ENCODE measurements at regions not wholly inside any gene's neighbourhood (a gene's known extent, or its start where the extent isn't known, plus 50 kb on each side); places are given as distances from the start of the nearest gene placed in this dataset.
"Not testable (repeated sequence)": the region's sequence is repeated elsewhere in the genome, so short reads cannot be mapped to it uniquely, and the experiment has no call there.

DNA sequence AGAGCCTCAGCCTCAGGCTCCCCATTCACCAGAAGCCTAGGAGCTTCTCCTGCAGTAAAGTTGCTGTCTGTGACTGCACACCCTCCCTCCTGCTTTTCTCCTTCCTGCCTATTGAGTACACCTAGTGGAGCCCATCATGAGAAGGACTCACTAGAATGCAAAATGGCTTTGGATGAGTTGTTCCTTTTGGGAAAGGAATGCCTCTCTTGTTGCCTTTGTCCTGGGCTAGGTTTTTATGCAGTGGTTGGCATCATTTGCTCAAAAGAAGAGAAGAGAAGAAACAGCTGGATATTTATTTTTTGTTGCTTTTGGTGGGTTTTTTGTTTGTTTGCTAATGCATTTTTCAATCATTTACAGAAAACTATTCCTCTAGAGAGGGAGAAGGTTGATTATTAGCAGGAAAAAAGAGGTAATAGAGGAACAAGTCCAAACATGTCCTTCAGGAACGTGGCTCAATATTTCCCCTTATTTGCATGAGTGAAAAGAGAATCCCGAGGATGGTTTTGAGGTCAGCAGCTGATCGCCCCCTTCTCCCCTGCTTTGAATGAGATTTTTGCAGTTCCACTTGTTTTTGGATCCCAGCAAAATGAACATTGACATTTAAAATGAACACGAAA, 369.9 kb upstream of the NRP1 start:
- no peak for DNase-seq (ENCODE audit: low spot score)

GRCh38 chr10:33703501-33704213, 369.2 kb upstream of the NRP1 start:
- DNase-seq (ENCODE audit: low spot score): no peak

- no peak for DNase-seq (ENCODE audit: low spot score)
Measured at GRCh38 chr10:33698033-33698432, 363.6 kb upstream of the NRP1 start.

- no peak for DNase-seq (ENCODE audit: low spot score)
Measured at GRCh38 chr10:33697016-33697415, 362.5 kb upstream of the NRP1 start.

GRCh38 chr10:33695536-33695935, 361.1 kb upstream of the NRP1 start:
- DNase-seq (ENCODE audit: low spot score): no peak

DNA sequence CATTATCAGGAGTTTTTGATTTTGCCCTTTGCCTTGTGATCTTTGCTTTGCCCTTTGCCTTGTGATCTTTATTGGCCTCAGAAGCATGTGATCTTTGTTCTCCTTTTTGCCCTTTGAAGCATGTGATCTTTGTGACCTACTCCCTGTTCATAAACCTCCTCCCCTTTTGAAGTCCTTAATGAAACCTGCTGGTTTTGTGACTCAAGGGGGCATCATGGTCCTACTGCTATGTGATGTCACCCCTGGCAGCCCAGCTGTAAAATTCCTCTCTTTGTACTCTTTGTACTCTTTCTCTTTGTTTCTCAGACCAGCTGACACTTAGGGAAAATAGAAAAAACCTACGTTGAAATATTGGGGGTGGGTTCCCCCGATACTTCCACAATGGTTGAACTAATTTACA, 356.1 kb upstream of the NRP1 start:
- DNase-seq (ENCODE audit: low spot score): not testable (repeated sequence)

DNA sequence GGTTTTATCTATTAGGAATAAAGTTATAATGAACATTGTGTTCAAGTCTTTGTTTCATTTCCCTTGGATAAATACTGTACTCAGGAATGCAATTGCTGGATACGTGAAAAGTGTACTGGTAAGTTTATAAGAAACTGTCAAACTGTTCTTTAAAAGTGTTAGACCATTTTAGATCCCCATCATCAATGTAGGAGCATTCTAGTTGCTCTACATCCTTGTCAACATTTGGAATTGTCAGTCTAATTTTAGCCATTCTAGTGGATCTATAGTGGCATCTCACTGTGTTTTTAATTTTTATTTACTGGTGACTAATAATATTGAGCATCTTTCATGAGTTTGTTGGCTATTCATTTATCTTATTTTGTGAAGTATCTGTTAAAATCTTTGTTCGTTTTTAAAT, 354.0 kb upstream of the NRP1 start:
- DNase-seq (ENCODE audit: low spot score): no peak

GRCh38 chr10:33684211-33684611, 349.7 kb upstream of the NRP1 start:
- DNase-seq (ENCODE audit: low spot score): no peak

- no peak for DNase-seq (ENCODE audit: low spot score)
Measured at GRCh38 chr10:33681595-33681994, 347.1 kb upstream of the NRP1 start.

GRCh38 chr10:33680036-33680435, 345.6 kb upstream of the NRP1 start:
- no peak for DNase-seq (ENCODE audit: low spot score)

- DNase-seq (ENCODE audit: low spot score): no peak
Measured at GRCh38 chr10:33676606-33677339, 342.3 kb upstream of the NRP1 start.

- no peak for DNase-seq (ENCODE audit: low spot score)
Measured at GRCh38 chr10:33674986-33675599, 340.6 kb upstream of the NRP1 start.

DNA sequence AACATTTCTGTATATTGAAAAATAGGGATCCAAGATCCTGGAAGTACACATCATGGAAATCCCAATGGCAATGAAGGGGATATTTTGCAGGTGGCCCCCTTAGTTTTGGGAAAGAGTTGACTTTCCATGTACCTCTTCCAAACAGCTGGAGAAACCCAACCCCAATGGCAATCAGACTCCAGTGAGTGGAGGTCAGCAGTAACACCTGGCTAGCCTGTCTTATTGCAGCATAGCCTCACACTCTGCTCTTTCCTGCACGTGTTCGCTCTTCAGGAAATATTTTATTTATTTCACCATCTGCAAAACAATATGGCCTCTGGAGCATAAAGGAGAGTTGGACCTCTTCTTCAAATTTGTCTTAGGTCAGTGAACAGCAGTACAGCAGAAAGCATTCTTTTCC, 340.0 kb upstream of the NRP1 start:
- DNase-seq (ENCODE audit: low spot score): no peak

DNA sequence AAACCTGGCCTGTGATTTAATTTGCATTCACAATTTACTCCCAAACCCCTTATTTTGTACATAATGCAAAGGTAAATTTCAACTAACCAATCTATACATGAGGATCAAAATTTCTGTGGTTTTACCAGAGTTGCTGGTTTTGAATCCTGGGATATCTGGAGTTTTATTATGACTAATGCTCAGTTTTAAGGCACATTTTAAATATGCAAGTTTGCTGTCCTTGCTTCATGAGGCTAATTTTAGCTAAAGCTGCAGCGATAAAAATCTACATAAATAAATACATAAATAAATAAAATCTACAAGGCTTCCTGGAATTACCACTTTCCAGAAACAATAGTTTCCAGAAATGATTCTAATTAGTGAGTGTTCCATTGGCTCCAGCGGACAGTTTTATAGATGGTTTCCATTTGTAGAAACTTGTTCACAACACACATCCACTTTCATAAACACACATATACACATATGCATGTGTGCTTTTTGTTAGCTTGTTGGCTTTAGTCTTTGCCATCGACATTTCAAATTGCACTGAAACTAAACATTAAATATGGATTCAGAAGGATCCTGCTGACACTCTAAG, 339.5 kb upstream of the NRP1 start:
- DNase-seq (ENCODE audit: low spot score): no peak

GRCh38 chr10:33669904-33670303, 335.4 kb upstream of the NRP1 start:
- no peak for DNase-seq (ENCODE audit: low spot score)

GRCh38 chr10:33666686-33667480, 332.4 kb upstream of the NRP1 start:
- DNase-seq (ENCODE audit: low spot score): no peak

DNA sequence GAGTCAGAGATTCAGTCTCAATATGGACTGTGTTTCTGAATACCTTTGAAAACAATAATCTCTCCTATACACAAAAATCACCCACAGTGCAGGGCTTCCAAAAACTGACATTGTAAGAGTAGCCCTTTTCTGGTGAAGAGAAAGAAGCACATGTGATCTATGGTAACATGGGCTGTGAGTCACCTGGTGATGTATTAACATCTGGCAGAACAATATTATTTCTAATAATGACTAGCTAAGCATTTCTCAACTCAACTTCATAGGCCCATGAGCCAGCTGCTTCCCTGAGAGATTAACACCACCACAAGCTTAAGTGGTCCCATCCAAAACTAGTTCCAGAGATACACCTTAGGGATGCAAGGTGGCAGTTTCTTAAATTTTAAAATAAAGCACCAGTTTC, 331.0 kb upstream of the NRP1 start:
- no peak for DNase-seq (ENCODE audit: low spot score)

- no peak for DNase-seq (ENCODE audit: low spot score)
Measured at GRCh38 chr10:33664070-33664469, 329.6 kb upstream of the NRP1 start.

DNA sequence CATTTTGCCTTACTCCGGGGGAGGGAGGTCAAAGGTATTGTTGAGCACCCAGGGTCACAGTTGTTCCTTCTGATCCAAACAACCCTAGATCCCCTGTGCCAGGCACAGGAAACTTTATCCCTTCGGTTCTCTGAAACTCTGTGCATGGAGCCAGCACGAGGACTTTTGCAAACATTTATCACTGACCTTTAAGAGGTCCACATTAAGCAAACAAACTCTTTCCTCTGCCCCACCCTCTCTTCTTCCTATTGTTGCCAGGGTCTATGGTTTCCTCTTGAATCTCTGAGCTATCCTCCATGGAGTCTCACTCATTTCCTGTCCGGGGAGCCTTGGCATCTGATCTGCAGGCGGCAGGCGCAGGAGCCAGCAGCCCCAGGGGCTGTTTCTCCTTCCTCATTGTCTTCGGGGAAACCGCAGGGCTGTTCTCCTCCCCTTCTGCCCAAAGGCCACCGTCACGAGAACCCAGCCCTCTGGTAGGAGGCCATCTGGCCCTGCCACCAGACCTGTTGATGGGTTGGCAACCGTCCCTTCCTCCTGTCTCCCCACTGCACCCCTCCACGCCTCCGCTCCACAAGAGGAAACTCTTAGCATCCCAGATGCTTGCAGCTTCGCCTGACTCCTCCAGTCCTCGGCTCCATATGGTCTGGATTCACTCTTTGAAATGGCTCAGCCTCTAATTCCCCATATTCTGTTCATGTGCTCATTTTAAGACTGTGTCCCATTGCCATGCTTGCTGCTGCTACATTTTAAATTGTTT, 327.3 kb upstream of the NRP1 start:
- peak; percentile 75 for DNase-seq (ENCODE audit: low spot score)

DNA sequence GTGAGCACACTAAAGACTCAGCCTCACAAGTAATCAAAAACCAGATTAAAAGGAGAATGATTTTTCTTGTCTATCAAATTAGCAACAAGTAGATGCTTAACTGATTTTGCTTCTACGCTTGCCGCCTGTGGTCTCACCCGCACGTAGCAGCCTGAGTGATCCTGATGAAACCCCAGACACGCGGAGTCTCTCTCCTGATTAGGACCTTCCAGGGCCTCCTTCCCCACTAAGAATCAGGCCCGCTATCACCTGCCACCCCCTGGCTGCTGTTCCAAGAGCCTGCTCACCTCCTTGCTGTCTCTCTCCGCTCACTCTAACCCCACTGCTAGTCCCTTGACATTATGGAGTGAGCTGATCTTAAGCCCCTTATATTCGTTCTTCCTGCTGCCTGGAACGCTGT, 325.9 kb upstream of the NRP1 start:
- no peak for DNase-seq (ENCODE audit: low spot score)

DNA sequence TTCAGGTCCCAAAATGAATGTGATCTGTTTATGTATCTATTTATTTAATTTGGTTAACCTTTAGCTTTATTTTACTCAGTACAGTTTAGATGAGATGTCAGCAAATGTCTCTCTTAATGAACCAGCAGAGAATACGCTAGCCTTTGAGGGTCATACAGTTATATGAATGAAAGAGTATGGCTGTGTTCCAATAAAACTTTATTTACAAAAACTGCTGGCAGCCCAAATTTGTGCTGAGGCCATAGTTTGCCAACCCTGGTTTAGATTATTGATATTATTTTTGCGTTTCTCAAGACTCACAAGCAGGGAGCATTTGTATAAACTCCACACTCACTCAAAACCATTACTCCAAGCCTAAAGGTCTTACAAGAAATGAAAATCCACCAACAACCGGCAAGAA, 323.4 kb upstream of the NRP1 start:
- no peak for DNase-seq (ENCODE audit: low spot score)

All from mucosa of gallbladder (tissue), 1 donor.